Epithelial cell of esophagus (primary cell): ENCODE measurements at regions not wholly inside any gene's neighbourhood (a gene's known extent, or its start where the extent isn't known, plus 50 kb on each side); places are given as distances from the start of the nearest gene placed in this dataset.
A peak's percentile ranks its signal among the peaks of the same experiment; 100 is the strongest.

Experiments used
- DNase-seq: peaks from one replicate; pipeline ENCODE4 v3.0.0; 2010; ENCODE audit warnings: low read depth
- H3K4me3 ChIP-seq: 2 replicates; pipeline ENCODE4 v1.5.1; 2011; ENCODE audit warnings: mild to moderate bottlenecking, low read length, control low read depth
- CTCF ChIP-seq: IDR thresholded peaks from 2 replicates; pipeline ENCODE4 v1.5.1; 2011; ENCODE audit warnings: low read depth, mild to moderate bottlenecking, low read length, control low read depth, inconsistent platforms; ENCODE audit not compliant: insufficient read depth; ENCODE audit errors: missing control alignments

DNA sequence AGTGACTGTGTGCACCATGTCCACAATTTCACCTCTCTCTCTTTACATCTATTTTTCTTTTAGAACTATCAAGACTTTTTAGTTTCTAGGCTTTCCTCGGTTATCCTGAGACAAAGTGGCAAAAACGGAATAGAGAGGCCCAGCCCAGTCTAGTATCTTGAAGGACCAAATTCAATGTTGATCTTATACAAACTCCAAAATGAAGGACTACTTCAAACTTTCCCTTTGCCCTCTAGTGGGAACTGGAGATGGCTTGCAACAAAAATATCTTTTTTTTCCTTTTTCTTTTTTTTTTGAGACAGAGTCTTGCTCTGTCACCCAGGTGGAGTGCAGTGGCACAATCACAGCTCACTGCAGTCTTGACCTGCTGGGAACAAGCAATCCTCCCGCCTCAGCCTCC lies 338.5 kb upstream of the UMPS start:
- DNase-seq: no peak
- peak; percentile 18 for TF ChIP-seq CTCF
- H3K4me3 ChIP-seq: no peak overlapping the region

- no peak for TF ChIP-seq CTCF
- DNase-seq: no peak
- H3K4me3 ChIP-seq: no peak overlapping the region
Observed at GRCh38 chr3:124393340-124393739, 336.9 kb upstream of the UMPS start.

- DNase-seq: no peak
- TF ChIP-seq CTCF: no peak
- no peak overlapping the region for H3K4me3 ChIP-seq
Observed at GRCh38 chr3:124395162-124395561, 335.1 kb upstream of the UMPS start.

DNA sequence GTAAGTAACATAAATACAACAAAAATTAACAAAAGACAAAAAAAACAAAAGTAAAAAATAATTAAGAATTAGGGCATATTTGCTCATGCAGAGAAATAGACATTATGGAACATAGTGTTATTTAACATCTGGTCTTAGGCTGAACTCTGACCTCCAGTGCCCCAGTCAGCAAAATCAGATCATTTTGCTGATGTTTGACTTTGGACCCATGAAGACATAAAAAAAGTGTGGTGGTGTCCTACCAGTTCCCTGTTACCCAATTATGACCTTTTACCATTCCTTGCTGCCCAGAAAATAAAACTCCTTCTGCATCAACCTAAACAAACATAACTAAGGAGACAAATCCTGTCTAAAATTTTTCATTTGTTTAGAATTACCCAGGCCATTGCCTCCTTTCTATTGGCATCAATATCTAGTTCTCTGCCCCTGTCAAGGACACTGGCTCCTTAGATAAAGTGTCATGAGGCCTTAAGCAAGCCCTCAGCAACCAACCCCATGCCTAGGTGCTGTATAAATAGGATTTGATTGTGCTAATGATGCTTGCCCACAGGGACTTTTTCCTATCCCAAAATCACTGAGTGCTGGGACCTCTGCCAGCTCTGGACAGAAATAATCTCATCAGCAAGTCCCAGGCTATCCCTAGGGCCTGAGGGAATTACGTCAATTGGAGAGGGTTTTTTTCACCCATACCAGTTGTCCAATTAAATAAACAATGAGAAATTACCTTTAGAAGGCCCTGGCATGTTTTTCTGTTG lies 334.5 kb upstream of the UMPS start:
- H3K4me3 ChIP-seq: no peak overlapping the region
- no peak for TF ChIP-seq CTCF
- DNase-seq: no peak

GRCh38 chr3:124396339-124396950 lies 333.8 kb upstream of the UMPS start:
- no peak for TF ChIP-seq CTCF
- DNase-seq: peak; percentile 10
- H3K4me3 ChIP-seq: no peak overlapping the region

GRCh38 chr3:124397088-124397487 lies 333.2 kb upstream of the UMPS start:
- TF ChIP-seq CTCF: no peak
- no peak overlapping the region for H3K4me3 ChIP-seq
- DNase-seq: no peak

DNA sequence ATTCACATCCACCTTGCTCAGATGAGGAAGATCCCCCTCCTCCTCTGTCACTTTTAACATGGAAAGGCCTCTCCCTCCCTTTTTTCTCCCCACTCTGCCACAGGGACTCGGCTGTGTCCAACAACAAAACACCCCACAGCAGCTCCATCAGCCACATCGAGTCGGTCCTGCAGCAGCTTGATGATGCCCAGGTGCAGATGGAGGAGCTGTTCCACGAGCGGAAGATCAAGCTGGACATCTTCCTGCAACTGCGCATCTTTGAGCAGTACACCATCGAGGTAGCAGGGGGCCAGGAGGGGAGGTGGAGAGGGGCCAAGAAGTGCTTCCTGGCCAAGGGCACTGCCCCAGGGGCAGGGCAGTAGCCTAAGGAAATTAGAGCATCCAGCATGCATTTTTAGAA lies 331.7 kb upstream of the UMPS start:
- DNase-seq: no peak
- no peak for TF ChIP-seq CTCF
- no peak overlapping the region for H3K4me3 ChIP-seq
